Body of pancreas (tissue), 4 donors: ENCODE measurements at regions not wholly inside any gene's neighbourhood (a gene's known extent, or its start where the extent isn't known, plus 50 kb on each side); places are given as distances from the start of the nearest gene placed in this dataset.

Experiments
- ATAC-seq: fragments of 150-250 bp; one replicate; pipeline ENCODE4 v1.9.1; 2016
- DNase-seq, 4 donors: peaks; one replicate each; pipeline ENCODE4 v3.0.0-alpha.2; 2019
- H3K27ac ChIP-seq, 4 donors: fragments of 200-600 bp; sonication (generic); 1 replicate in 3 of 4; 2 replicates in 1 of 4; pipeline versions ENCODE4 v1.5.1 to v1.6.1; 2016 to 2019; ENCODE audit warnings: mild to moderate bottlenecking in 1 of 4, mixed read lengths in 1 of 4, moderate library complexity in 1 of 4
- H3K27me3 ChIP-seq, 2 donors: fragments of 200-600 bp; sonication (generic); one replicate each; pipeline ENCODE4 v1.6.0; 2016; ENCODE audit warnings: mild to moderate bottlenecking in 1 of 2
- H3K36me3 ChIP-seq, 2 donors: fragments of 200-600 bp; sonication (generic); replicated peaks in 1 of 2; 2 replicates each; pipeline ENCODE4 v1.5.1; 2016; ENCODE audit warnings: low read depth in 2 of 2; ENCODE audit not compliant: insufficient read depth in 1 of 2
- H3K4me1 ChIP-seq: fragments of 200-600 bp; sonication (generic); one replicate; pipeline ENCODE4 v1.6.0; 2016
- H3K4me3 ChIP-seq, 2 donors: fragments of 200-600 bp; sonication (generic); 1 replicate in 1 of 2; 2 replicates in 1 of 2; pipeline ENCODE4 v1.5.1; 2016 to 2019
- H3K9me3 ChIP-seq, 3 donors: fragments of 200-600 bp; sonication (generic); 1 replicate in 2 of 3; 2 replicates in 1 of 3; pipeline ENCODE4 v1.5.1; 2016
- POLR2A ChIP-seq, 3 donors: fragments of 450-650 bp; IDR thresholded peaks; one replicate each; pipeline ENCODE4 v1.6.1; 2016; ENCODE audit warnings: antibody characterized with exemption in 3 of 3, mild to moderate bottlenecking in 2 of 3
- WGBS, 2 donors: methylation state at CpG; one replicate each; pipeline ENCODE4 v1.1.5; 2017; 5-methylcytosine and 5-hydroxymethylcytosine counted together
- intact Hi-C: fragments of 100-400 bp; cut with DNase I; formaldehyde crosslinking; loops from one replicate; pipeline ENCODE4 v1.15.1; 2023
- TF ChIP-seq, protein P1 (sequence below), 7 experiments: fragments of 450-650 bp in 4 of 7; fragments of 200-600 bp in 3 of 7; sonication (generic) in 3 of 7; IDR thresholded peaks; one replicate each; pipeline ENCODE4 v1.5.1; 2016 to 2019; ENCODE audit warnings: antibody characterized with exemption in 7 of 7

DNA sequence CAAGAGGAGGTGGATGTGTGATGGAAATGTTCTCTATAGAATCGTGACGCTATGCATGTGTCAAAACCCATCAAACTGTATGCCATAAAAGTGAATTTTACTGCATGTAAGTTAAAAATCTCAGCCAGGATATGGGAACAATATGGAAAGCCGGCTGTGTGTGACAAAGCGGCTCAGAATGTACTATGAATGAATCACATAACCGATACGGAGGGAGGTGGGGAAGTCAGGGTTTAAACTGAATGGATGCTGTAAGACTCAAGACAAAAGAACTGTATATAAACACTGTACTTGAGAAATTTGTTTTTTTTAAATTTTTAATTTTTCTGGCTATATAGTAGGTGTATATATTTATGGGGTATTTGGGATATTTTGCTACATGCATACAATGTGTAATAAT is 111.6 kb upstream of the PDE4B start:
- Histone ChIP-seq H3K27me3 (no peaks in the 10 kb centered on the region), H3K36me3 (no peaks in the 10 kb centered on the region), H3K27ac (no peak overlapping the region), H3K4me3 (no peak overlapping the region), H3K4me1 (no peaks in the 10 kb centered on the region), H3K9me3 (no peaks in the 10 kb centered on the region)
- intact Hi-C loops, result no loop called here
- DNase-seq (no peak), ATAC-seq (no peak)
- TF ChIP-seq, protein P1, sequence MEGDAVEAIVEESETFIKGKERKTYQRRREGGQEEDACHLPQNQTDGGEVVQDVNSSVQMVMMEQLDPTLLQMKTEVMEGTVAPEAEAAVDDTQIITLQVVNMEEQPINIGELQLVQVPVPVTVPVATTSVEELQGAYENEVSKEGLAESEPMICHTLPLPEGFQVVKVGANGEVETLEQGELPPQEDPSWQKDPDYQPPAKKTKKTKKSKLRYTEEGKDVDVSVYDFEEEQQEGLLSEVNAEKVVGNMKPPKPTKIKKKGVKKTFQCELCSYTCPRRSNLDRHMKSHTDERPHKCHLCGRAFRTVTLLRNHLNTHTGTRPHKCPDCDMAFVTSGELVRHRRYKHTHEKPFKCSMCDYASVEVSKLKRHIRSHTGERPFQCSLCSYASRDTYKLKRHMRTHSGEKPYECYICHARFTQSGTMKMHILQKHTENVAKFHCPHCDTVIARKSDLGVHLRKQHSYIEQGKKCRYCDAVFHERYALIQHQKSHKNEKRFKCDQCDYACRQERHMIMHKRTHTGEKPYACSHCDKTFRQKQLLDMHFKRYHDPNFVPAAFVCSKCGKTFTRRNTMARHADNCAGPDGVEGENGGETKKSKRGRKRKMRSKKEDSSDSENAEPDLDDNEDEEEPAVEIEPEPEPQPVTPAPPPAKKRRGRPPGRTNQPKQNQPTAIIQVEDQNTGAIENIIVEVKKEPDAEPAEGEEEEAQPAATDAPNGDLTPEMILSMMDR (IDR thresholded peaks at IDR 0.05), result no peak
- no peak for TF ChIP-seq POLR2A (IDR thresholded peaks at IDR 0.05)
- WGBS, 2 donors, result 71 to 77% methylated on average over 6 of the region's 6 CpGs

DNA sequence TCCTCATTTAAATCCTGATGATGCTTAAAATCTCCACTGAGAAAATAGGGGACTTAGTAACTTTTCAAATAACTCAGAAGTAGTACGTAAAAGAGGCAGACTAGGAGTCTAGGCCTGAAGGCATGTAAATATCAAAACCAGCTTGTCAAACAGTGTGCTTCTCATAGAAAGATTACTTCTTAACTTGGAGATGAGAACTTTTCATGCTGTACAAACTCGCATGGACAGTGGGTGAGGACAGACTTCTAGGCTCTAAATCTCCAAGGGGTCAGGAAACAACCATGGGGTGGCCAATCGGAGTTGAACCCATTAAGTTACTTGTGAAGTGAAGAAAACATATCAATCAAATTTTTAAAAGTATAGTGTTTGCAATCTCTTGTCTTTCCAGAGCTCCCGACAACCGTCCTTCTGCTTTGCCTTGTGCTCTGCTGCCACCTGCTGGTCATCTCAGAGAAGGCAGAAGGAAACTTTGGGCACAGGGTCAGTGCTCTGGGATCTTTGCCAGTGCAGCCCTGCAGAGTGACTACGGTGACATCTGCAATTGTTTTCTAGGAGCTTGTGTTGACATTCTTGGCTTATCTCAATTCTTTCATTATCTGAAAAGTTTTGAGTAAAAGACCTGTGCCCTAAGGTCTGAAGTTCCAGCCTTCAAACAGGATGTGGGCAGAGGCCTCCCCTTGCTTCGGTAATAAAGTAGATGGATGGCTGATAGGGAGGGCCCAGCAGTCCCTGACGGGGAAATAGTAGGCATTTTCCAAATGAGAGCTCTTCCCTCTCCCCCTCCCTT is 105.1 kb upstream of the PDE4B start:
- WGBS, 2 donors, result 6 to 8% methylated on average over 8 of the region's 8 CpGs
- H3K9me3 ChIP-seq, result no peaks in the 10 kb centered on the region

DNA sequence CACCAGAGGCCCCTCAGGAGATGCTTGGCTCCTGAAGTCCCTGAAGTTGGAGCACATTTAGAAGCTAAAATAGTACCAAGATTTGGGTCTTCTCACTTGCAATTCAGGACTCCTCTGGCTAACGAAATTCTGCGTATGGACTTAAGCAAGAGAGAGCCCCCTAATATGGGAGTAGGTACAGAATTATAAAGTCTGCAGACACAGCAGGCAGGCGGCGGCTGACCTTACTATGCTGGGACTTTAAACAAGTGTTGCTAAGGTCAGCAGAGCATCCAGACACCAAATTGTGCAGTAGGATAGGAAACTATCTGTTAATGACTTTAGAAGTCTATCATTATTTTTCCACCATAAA is 104.5 kb upstream of the PDE4B start:
- Histone ChIP-seq H3K36me3 (no peaks in the 10 kb centered on the region), H3K9me3 (no peaks in the 10 kb centered on the region), H3K4me1 (peaks cover 9% of the 10 kb centered on the region), H3K27ac (no peak overlapping the region), H3K4me3 (no peak overlapping the region), H3K27me3 (no peaks in the 10 kb centered on the region)
- ATAC-seq (no peak), DNase-seq (no peak)
- WGBS, 2 donors, result 71 to 77% methylated on average over 4 of the region's 4 CpGs
- intact Hi-C loops, result no loop called here
- TF ChIP-seq, protein P1 (IDR thresholded peaks at IDR 0.05), result no peak
- no peak for TF ChIP-seq POLR2A (IDR thresholded peaks at IDR 0.05)

More for the DNA sequence above, 105.1 kb upstream of the PDE4B start:
- Histone ChIP-seq H3K4me1 (peaks cover 9% of the 10 kb centered on the region), H3K27ac (no peak overlapping the region), H3K36me3 (no peaks in the 10 kb centered on the region), H3K4me3 (no peak overlapping the region), H3K27me3 (no peaks in the 10 kb centered on the region)
- ATAC-seq, result peak; percentile 95
- intact Hi-C loops, result no loop called here
- TF ChIP-seq, protein P1 (IDR thresholded peaks at IDR 0.05), result peak; percentile 72 to 97 (median 96)
- TF ChIP-seq POLR2A (IDR thresholded peaks at IDR 0.05), result no peak
- peak; percentile 89 to 94 (median 92) for DNase-seq

DNA sequence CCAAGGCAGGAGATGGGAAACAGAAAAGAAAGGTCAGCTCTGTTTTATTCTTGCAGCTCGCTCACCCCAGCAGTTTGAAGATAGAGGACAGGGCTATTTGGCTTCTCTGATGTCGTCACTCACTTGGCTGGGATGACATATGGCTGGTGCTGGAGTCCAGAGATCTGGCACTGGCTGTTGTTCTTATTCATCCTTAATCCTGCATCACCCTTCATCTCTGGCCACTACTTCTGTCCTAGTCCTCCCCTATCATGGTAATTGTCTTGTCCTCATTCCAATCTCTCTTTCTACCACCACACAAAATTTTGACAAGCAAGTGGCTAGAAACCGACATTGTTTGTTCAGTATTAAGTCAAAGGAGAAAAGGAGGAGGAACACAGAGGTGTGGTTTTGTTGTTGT is 103.8 kb upstream of the PDE4B start:
- Histone ChIP-seq H3K36me3 (no peaks in the 10 kb centered on the region), H3K4me3 (no peak overlapping the region), H3K27me3 (no peaks in the 10 kb centered on the region), H3K4me1 (peaks cover 9% of the 10 kb centered on the region), H3K9me3 (no peaks in the 10 kb centered on the region), H3K27ac (no peak overlapping the region)
- DNase-seq, result no peak
- ATAC-seq, result no peak
- intact Hi-C loops, result no loop called here
- TF ChIP-seq, protein P1 (IDR thresholded peaks at IDR 0.05), result no peak
- TF ChIP-seq POLR2A (IDR thresholded peaks at IDR 0.05), result no peak
- WGBS, 2 donors, result 66 to 70% methylated on average over 3 of the region's 3 CpGs
